IMR-90 (cell line): ENCODE measurements at regions not wholly inside any gene's neighbourhood (a gene's known extent, or its start where the extent isn't known, plus 50 kb on each side); places are given as distances from the start of the nearest gene placed in this dataset.

Experiments
- ATAC-seq: fragments of 200-7000 bp; cut with Tn5 transposase; 2 replicates; pipeline ENCODE4 v1.9.1; 2020; ENCODE audit warnings: low read depth, mild to moderate bottlenecking, moderate library complexity
- BruUV-seq: library from RNA; stranded (reverse); fragments of 400-500 nt; replicated peaks from 2 replicates; lab custom pipeline; 2021; lab: Mats Ljungman, UMichigan
- CTCF ChIA-PET: fragments of 300-600 bp; formaldehyde crosslinking; extraction: SDS; loops from one replicate; lab custom pipeline; 2021; ENCODE audit warnings: antibody characterized with exemption; lab: Yijun Ruan, JAX
- POLR2A ChIA-PET: fragments of 300-600 bp; sonication (Branson Sonifier 250); formaldehyde crosslinking; loops from one replicate; lab custom pipeline; 2022; ENCODE audit warnings: antibody characterized with exemption; ENCODE audit not compliant: unreplicated experiment; lab: Charles Lee
- DNase-seq: peaks from one replicate; pipeline ENCODE4 v3.0.0; 2013
- H2AFZ ChIP-seq: replicated peaks from 2 replicates; pipeline ENCODE3; 2013; ENCODE audit warnings: low read length, mild to moderate bottlenecking; ENCODE audit not compliant: poor library complexity
- H2AK5ac ChIP-seq: 2 replicates; pipeline ENCODE4 v1.6.1; 2013; ENCODE audit warnings: low read depth, low read length, inconsistent platforms
- H2AK9ac ChIP-seq: replicated peaks from 2 replicates; pipeline ENCODE3; 2013; ENCODE audit warnings: mild to moderate bottlenecking, low read depth, low read length, moderate library complexity; ENCODE audit not compliant: poor library complexity
- H2BK120ac ChIP-seq: 2 replicates; pipeline ENCODE4 v1.6.1; 2013; ENCODE audit warnings: low read depth, low read length, inconsistent platforms
- H2BK15ac ChIP-seq: 3 replicates; pipeline ENCODE4 v1.6.1; 2013; ENCODE audit warnings: low read depth, low read length, inconsistent platforms
- H2BK20ac ChIP-seq: 2 replicates; pipeline ENCODE4 v1.6.1; 2013; ENCODE audit warnings: low read depth, mild to moderate bottlenecking, inconsistent platforms, low read length, moderate library complexity
- H2BK5ac ChIP-seq: 2 replicates; pipeline ENCODE4 v1.6.1; 2013; ENCODE audit warnings: mild to moderate bottlenecking, low read depth, low read length, inconsistent platforms; ENCODE audit not compliant: poor library complexity, severe bottlenecking
- H3K14ac ChIP-seq: replicated peaks from 2 replicates; pipeline ENCODE4 v1.6.1; 2013; ENCODE audit warnings: low read depth, low read length, inconsistent platforms
- H3K18ac ChIP-seq: 2 replicates; pipeline ENCODE4 v1.6.1; 2013; ENCODE audit warnings: low read depth, low read length, control low read depth
- H3K23ac ChIP-seq: 2 replicates; pipeline ENCODE4 v1.6.1; 2013; ENCODE audit warnings: low read depth, low read length, inconsistent platforms
- H3K27ac ChIP-seq: 2 replicates; pipeline ENCODE4 v1.5.1; 2013; ENCODE audit warnings: mild to moderate bottlenecking, control low read depth, low read length; ENCODE audit not compliant: insufficient read depth
- H3K27me3 ChIP-seq: 2 replicates; pipeline ENCODE4 v1.6.1; 2013; ENCODE audit warnings: low read length; ENCODE audit not compliant: control insufficient read depth, insufficient read depth
- H3K36me3 ChIP-seq: 2 replicates; pipeline ENCODE4 v1.6.1; 2013; ENCODE audit warnings: low read length, mixed read lengths; ENCODE audit not compliant: control insufficient read depth, insufficient read depth
- H3K4ac ChIP-seq: 2 replicates; pipeline ENCODE4 v1.6.1; 2013; ENCODE audit warnings: low read depth, low read length, inconsistent platforms
- H3K4me1 ChIP-seq: 2 replicates; pipeline ENCODE4 v1.6.1; 2013; ENCODE audit warnings: low read length, mixed read lengths; ENCODE audit not compliant: control insufficient read depth, insufficient read depth
- H3K4me2 ChIP-seq: 2 replicates; pipeline ENCODE4 v1.6.1; 2013; ENCODE audit warnings: low read depth, mild to moderate bottlenecking, control low read depth, low read length, moderate library complexity
- H3K4me3 ChIP-seq: 2 replicates; pipeline ENCODE4 v1.5.1; 2013; ENCODE audit warnings: low read depth, mild to moderate bottlenecking, control low read depth, low read length, moderate library complexity; ENCODE audit not compliant: insufficient read depth
- H3K56ac ChIP-seq: 2 replicates; pipeline ENCODE4 v1.6.1; 2013; ENCODE audit warnings: low read length, inconsistent platforms; ENCODE audit not compliant: insufficient read depth; ENCODE audit errors: extremely low read depth
- H3K79me1 ChIP-seq, 2 experiments: 2 replicates each; pipeline ENCODE4 v1.6.1; 2013; ENCODE audit warnings: low read length in 2 of 2, inconsistent platforms in 1 of 2, low read depth in 1 of 2
- H3K9ac ChIP-seq: 2 replicates; pipeline ENCODE4 v1.6.1; 2013; ENCODE audit warnings: low read depth, low read length, control low read depth
- H3K9me1 ChIP-seq: 2 replicates; pipeline ENCODE4 v1.6.1; 2013; ENCODE audit warnings: low read length, inconsistent platforms; ENCODE audit not compliant: insufficient read depth
- H3K9me3 ChIP-seq: 2 replicates; pipeline ENCODE4 v1.6.1; 2013; ENCODE audit warnings: low read length; ENCODE audit not compliant: control insufficient read depth, insufficient read depth
- H4K20me1 ChIP-seq: 2 replicates; pipeline ENCODE4 v1.6.1; 2013; ENCODE audit warnings: low read length, inconsistent platforms; ENCODE audit not compliant: insufficient read depth
- H4K5ac ChIP-seq: 2 replicates; pipeline ENCODE4 v1.6.1; 2013; ENCODE audit warnings: mild to moderate bottlenecking, low read depth, low read length, control low read depth
- H4K8ac ChIP-seq, 2 experiments: 2 replicates each; pipeline ENCODE4 v1.6.1; 2013; ENCODE audit warnings: low read depth in 2 of 2, low read length in 2 of 2, control low read depth in 1 of 2, inconsistent platforms in 1 of 2
- H4K91ac ChIP-seq: 2 replicates; pipeline ENCODE4 v1.6.1; 2013; ENCODE audit warnings: low read depth, low read length, inconsistent platforms; ENCODE audit not compliant: insufficient read depth
- BHLHE40 ChIP-seq: fragments of 150-350 bp; IDR thresholded peaks from 2 replicates; pipeline ENCODE4 v1.6.1; 2016; ENCODE audit warnings: mild to moderate bottlenecking, low read depth, low read length
- CHD1 ChIP-seq: IDR thresholded peaks from 2 replicates; pipeline ENCODE4 v1.6.1; 2012; ENCODE audit warnings: low read depth, low read length, improper control_type of control experiment
- MAZ ChIP-seq: IDR thresholded peaks from 2 replicates; pipeline ENCODE4 v1.6.1; 2012; ENCODE audit warnings: low read depth, mild to moderate bottlenecking, low read length, improper control_type of control experiment, moderate library complexity, borderline replicate concordance
- NFE2L2 ChIP-seq: fragments of 150-350 bp; IDR thresholded peaks from 2 replicates; pipeline ENCODE4 v1.6.1; 2016; ENCODE audit warnings: low read depth, mild to moderate bottlenecking, low read length
- POLR2A ChIP-seq: IDR thresholded peaks from 2 replicates; pipeline ENCODE4 v1.6.1; 2012; ENCODE audit warnings: mild to moderate bottlenecking, low read depth, low read length
- RAD21 ChIP-seq: IDR thresholded peaks from 2 replicates; pipeline ENCODE4 v1.6.1; 2012; ENCODE audit warnings: low read length, improper control_type of control experiment
- RFX5 ChIP-seq: IDR thresholded peaks from 2 replicates; pipeline ENCODE4 v1.8.0; 2012; ENCODE audit warnings: low read depth, mild to moderate bottlenecking, low read length, moderate library complexity
- SMC3 ChIP-seq: fragments of 150-350 bp; IDR thresholded peaks from 2 replicates; pipeline ENCODE4 v1.6.1; 2016; ENCODE audit warnings: low read depth, mild to moderate bottlenecking, antibody characterized with exemption, low read length, moderate library complexity
- WGBS, 2 experiments: methylation state at CpG; one replicate each; pipeline versions ENCODE4 v1.1.5 to v1.1.7; 2013; ENCODE audit warnings: missing lambda C conversion rate in 2 of 2; ENCODE audit not compliant: insufficient read length in 1 of 2; ENCODE audit errors: extremely low coverage in 2 of 2; 5-methylcytosine and 5-hydroxymethylcytosine counted together
- dilution Hi-C: fragments of 300-500 bp; cut with HindIII; formaldehyde crosslinking; loops from one replicate; pipeline ENCODE4 v1.14.3; 2018; ENCODE audit warnings: low sequenced_read_pairs; ENCODE audit not compliant: unreplicated experiment
- in situ Hi-C: fragments of 300-500 bp; cut with MboI; formaldehyde crosslinking; loops from 3 replicates; pipeline ENCODE4 v1.14.3; 2019; ENCODE audit warnings: low sequenced_read_pairs, inconsistent platforms, mixed read lengths
- intact Hi-C: fragments of 100-400 bp; cut with micrococcal nuclease; formaldehyde crosslinking; loops from 2 replicates; pipeline ENCODE4 v1.10.0; 2022
- TF ChIP-seq, protein P1 (sequence below): conservative IDR thresholded peaks from 2 replicates; pipeline ENCODE4 v1.5.1; 2012; ENCODE audit warnings: mild to moderate bottlenecking, low read depth, low read length, improper control_type of control experiment
- TF ChIP-seq, protein P2 (sequence below): fragments of 150-350 bp; IDR thresholded peaks from 2 replicates; pipeline ENCODE4 v1.6.1; 2016; ENCODE audit warnings: low read depth, mild to moderate bottlenecking, low read length, moderate library complexity, borderline replicate concordance

DNA sequence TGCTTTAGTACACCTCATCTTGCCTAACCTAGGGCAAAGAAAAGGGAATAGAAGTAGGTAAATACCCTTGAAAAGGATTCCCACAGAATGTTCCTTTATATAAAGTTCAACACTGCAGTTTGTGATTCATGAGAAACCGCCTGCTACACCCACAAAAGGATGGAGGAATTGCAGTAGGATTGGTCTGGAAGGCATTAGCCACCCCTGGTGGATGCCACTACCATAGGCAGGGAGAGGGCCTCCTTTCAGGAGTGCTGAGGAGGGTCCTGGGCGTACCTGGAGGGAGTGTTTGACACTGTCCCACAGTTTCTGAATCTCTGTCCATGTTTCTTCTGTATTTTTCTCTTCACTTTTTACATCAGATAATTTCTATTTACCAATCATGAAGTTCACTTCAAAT is 221.8 kb upstream of the TMEM72 start:
- Histone ChIP-seq H3K14ac (no peak overlapping the region; the same call in 1 of the 2 replicates), H4K8ac (no peak overlapping the region), H3K56ac (no peak overlapping the region), H3K4me3 (no peak overlapping the region), H3K9me1 (no peaks in the 10 kb centered on the region), H3K18ac (no peak overlapping the region), H2BK20ac (no peak overlapping the region), H2BK5ac (no peak overlapping the region), H3K4ac (no peak overlapping the region), H3K27ac (no peak overlapping the region), H3K23ac (no peak overlapping the region), H2AFZ (no peak overlapping the region), H3K36me3 (no peaks in the 10 kb centered on the region), H2BK120ac (no peak overlapping the region), H2AK9ac (peak overlapping the region; percentile 11), H4K91ac (no peak overlapping the region), H3K27me3 (no peaks in the 10 kb centered on the region), H3K4me2 (no peak overlapping the region), H3K79me1 (no peaks in the 10 kb centered on the region), H2AK5ac (no peak overlapping the region), H3K4me1 (no peaks in the 10 kb centered on the region), H2BK15ac (no peak overlapping the region), H4K5ac (no peak overlapping the region), H3K9ac (no peak overlapping the region), H4K20me1 (no peaks in the 10 kb centered on the region), H3K9me3 (no peaks in the 10 kb centered on the region)
- no peak for ATAC-seq
- WGBS, 2 experiments: no CpG with 5 or more reads among the region's 2 CpGs
- in situ Hi-C loops: no loop called here
- CTCF ChIA-PET: interaction anchor here (1.0 kb wide), 1 partner anchor 54 kb away, joined by 3 read pairs; no protein-coding TSS in a partner anchor
- TF ChIP-seq RFX5: no peak
- no peak for TF ChIP-seq CHD1
- no peak for TF ChIP-seq BHLHE40
- no peak for TF ChIP-seq NFE2L2
- TF ChIP-seq, protein P1, sequence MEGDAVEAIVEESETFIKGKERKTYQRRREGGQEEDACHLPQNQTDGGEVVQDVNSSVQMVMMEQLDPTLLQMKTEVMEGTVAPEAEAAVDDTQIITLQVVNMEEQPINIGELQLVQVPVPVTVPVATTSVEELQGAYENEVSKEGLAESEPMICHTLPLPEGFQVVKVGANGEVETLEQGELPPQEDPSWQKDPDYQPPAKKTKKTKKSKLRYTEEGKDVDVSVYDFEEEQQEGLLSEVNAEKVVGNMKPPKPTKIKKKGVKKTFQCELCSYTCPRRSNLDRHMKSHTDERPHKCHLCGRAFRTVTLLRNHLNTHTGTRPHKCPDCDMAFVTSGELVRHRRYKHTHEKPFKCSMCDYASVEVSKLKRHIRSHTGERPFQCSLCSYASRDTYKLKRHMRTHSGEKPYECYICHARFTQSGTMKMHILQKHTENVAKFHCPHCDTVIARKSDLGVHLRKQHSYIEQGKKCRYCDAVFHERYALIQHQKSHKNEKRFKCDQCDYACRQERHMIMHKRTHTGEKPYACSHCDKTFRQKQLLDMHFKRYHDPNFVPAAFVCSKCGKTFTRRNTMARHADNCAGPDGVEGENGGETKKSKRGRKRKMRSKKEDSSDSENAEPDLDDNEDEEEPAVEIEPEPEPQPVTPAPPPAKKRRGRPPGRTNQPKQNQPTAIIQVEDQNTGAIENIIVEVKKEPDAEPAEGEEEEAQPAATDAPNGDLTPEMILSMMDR: no peak
- 0 out of 2 replicates have a peak, but pooled peaks have one; percentile 11 for TF ChIP-seq RAD21
- TF ChIP-seq, protein P2, sequence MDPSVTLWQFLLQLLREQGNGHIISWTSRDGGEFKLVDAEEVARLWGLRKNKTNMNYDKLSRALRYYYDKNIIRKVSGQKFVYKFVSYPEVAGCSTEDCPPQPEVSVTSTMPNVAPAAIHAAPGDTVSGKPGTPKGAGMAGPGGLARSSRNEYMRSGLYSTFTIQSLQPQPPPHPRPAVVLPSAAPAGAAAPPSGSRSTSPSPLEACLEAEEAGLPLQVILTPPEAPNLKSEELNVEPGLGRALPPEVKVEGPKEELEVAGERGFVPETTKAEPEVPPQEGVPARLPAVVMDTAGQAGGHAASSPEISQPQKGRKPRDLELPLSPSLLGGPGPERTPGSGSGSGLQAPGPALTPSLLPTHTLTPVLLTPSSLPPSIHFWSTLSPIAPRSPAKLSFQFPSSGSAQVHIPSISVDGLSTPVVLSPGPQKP: no peak
- no peak for TF ChIP-seq MAZ
- no peak for TF ChIP-seq POLR2A
- TF ChIP-seq SMC3: 0 out of 2 replicates have a peak, but pooled peaks have one; percentile 16
- no TSS peak for BruUV-seq
- DNase-seq: peak; percentile 10
- POLR2A ChIA-PET: no interaction called here
- intact Hi-C loops: no loop called here
- dilution Hi-C loops: no loop called here
